SKM-1 treated with dmso at 0.1 percent for 144 hours (cell line): ENCODE measurements at regions not wholly inside any gene's neighbourhood (a gene's known extent, or its start where the extent isn't known, plus 50 kb on each side); places are given as distances from the start of the nearest gene placed in this dataset.
"Not testable (repeated sequence)": the region's sequence is repeated elsewhere in the genome, so short reads cannot be mapped to it uniquely, and the experiment has no call there.

ENCODE experiments used
- DNase-seq: peaks from one replicate; lab custom pipeline; 2025; ENCODE audit not compliant: unreplicated experiment; lab: John Stamatoyannopoulos, UW

GRCh38 chr5:2534970-2535369, 216.5 kb downstream of the IRX2 start:
- no peak for DNase-seq

DNA sequence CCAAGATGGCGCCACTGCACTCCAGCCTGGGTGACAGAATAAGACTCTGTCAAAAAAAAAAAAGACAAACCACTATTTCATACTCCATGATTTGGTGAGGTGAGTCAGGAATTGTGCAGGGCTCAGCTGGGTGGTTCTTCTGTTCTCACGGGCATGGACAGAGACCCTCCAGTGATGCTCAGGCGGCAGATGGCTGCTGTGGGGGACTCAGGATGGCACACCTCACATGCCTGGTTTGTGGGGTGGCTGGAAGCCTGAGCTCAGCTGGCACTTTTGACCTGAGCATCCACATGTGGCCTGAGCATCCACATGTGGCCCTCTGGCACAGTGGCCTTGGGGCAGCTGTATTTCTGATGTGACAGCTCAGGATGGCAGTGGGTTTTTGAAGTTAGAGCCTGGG, 217.2 kb downstream of the IRX2 start:
- no peak for DNase-seq

- not testable (repeated sequence) for DNase-seq
These were observed 217.6 kb downstream of the IRX2 start for GRCh38 chr5:2533848-2534247.

GRCh38 chr5:2532809-2533208, 218.7 kb downstream of the IRX2 start:
- DNase-seq: no peak

- no peak for DNase-seq
These were observed 220.2 kb downstream of the IRX2 start for GRCh38 chr5:2531318-2531717.

- no peak for DNase-seq
These were observed 220.9 kb downstream of the IRX2 start for GRCh38 chr5:2530609-2531008.

DNA sequence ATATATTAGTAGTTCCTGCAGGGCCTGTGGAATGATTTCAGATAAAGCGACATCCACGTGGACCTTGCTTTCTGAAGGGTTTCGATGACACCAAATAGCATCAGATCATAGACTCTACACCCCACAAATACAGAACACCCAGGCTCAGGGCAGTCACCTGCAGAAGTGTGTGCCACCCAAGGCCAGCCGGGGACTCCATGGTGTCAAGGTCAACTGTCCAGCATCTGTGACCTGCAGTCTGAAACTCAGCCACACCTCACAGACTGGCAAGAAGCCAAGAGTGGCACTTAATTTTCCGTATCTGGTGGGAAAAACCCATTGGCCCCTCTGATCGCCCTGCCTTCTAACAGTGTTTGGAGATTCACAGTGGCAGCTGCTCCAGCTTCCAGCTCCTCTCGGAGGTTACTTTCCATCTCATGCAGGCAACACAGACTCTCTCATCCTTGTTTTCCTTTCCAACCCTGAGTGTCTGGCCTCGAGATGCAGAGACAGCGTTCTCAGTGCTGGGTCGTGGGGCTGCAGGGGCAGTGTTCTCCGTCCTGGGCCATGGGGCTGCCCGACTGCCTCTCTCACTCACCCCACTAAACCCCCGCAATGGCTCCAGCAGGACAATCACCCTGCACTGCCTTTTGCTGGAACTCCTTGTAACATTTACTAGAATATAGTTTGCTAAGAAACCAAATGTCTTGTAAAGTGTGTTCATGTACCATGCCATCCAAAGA, 221.9 kb downstream of the IRX2 start:
- DNase-seq: no peak

DNA sequence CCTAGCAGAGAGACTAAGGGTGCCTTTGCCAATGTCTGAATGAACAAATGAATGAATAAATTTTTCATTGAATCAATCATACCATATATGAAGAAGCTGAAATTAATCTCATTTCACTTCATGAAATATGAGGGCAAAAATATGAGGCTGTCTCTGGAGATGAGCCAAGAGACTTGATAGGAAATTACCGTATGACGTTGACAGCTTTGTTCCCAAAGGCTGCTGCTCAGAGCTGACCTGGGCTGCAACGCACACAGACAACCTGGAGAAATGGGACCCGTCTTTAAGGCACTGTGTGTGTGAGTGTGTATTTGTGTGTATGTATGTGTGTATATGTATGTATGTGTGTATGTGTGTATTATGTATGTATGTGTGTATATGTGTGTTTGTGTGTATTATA, 226.1 kb downstream of the IRX2 start:
- DNase-seq: no peak

DNA sequence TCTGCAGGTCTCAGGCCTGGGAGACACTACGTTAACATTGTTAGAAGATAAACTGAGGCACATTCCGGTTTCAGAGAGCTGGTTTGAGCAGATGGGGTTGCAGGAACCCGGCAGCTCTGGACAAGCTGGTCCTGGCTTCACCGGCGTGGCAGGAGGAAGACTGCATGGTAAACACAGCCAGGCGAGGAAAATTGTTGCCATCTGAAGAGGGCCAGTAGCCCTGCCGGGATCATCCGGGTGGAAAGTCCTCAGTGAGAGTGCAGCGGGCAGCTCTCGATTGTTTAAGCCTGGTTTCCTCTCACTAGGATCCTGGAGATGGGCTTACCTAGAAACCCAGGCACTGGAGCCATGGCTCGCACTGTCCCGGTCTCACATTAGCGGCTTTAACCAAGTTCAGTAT, 226.9 kb downstream of the IRX2 start:
- no peak for DNase-seq

- DNase-seq: no peak
These were observed 228.3 kb downstream of the IRX2 start for GRCh38 chr5:2523180-2523579.

DNA sequence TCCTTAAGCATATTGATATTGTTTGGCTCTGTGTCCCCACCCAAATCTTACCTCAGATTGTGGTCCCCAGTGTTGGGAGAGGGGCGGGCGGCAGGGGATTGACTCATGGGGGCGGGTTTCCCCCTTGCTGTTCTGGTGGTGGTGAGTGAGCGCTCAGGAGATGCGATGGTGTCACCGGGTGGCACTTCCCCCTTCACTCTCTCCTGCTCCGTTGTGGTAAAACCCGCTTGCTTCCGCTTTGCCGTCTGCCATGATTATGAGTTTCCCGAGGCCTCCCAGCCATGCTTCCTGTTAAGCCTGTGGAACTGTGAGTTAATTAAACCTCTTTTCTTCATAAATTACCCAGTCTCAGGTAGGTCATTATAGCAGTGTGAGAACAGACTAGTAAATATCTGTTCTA, 229.1 kb downstream of the IRX2 start:
- DNase-seq: no peak

DNA sequence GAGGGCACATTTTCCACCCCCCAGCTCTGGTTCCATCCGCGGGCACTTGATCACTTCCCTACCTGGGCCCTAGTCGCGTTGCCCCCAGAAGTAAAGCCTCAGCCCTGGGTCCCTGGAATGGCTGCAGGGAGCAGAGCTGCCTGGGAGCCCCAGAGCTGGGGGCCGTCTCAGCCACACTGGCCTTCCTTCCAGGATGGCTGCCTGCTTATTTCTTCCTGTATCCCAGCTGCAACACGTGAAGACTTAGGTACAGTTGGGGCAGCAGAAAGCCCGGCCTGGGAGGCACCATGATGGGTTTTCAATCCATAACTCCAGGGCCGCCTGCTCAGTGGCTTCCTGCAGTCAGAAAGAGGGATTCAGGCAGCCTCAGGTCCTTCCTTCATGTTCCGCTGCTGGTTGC, 232.3 kb downstream of the IRX2 start:
- DNase-seq: no peak

DNA sequence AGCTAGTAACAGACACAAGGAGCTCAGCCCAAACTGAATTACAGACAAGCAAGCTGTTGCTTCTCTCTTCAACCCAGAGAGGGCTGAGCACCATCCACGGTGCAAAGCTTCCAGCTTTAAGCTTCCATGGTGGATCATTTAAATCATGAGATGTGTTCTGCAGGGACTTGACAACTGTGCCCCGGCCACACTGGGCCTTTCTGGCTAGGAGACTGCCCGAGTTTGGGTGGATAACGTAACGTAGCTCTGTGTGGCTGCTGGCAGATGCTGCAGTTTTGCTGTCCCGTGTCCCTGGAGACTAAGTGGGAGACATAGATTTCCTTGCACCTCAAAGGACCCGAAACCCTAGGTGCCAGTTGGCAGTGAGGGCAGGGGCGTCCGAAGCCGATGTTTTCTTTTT, 234.0 kb downstream of the IRX2 start:
- DNase-seq: no peak

DNA sequence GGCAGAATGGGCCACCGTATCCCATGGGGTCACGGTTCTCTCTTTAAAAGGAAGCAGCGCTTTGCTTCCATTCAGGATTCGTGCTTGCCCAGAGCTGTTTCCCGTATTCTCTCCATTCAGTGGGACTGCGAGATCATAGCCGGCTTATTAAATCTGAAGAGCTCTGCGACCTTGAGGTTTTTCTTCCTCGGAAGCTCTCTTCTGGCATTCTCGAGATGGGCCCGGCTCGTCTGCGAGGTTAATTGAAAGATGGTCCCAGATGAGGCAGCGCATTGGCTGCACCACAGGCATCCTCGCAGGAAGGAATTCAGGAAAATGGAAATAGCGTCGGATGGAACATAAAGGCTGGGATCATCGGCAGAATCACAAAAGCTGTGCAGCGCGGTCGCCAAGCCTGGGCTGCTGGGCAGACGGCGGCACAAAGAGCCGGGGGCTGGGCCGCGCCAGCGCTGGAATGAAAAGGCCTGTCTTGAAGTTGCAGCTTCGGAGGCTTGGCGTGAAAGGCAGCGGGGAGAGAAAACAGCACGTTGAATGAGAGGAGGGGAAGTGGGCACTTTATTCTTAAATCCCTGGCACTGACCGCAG, 236.2 kb downstream of the IRX2 start:
- DNase-seq: no peak

DNA sequence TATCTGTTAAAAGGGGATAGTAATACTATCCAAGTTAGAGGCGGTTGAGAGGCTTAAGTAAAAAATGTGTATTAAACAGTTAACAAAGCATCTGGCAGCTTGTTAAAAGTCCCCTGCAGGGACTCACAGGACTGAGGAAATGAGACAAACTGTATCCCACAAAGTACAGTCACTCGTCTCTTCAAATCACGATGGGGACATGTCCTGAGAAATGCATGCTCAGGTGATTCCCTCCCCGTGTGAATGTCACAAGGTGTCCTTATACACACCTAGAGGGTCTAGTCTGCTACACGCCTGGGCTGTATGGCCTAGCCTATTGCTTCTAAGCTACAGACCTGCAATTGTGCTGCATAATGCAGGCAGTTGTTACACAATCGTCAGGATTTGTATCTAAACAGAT, 237.0 kb downstream of the IRX2 start:
- no peak for DNase-seq

DNA sequence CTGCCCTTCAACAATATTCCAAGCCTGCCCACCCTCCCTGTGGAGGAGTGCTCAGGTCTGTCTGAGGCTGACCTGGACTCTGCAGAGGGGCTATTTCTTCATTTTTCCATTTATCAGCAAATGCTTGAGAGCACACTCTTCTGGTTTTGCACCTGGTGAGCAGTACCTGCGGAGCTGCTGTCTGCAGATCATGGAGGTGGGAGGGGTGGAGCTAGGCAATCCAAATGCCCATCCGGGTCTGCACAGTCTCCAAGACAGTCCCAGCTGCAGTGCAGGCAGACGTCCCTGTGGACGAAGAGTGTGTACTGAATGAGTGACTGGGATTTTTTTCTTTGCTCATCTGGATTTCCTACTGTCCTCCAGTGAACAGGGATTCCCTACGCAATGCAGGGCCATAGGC, 239.8 kb downstream of the IRX2 start:
- no peak for DNase-seq

- DNase-seq: no peak
These were observed 240.4 kb downstream of the IRX2 start for GRCh38 chr5:2511126-2511525.

DNA sequence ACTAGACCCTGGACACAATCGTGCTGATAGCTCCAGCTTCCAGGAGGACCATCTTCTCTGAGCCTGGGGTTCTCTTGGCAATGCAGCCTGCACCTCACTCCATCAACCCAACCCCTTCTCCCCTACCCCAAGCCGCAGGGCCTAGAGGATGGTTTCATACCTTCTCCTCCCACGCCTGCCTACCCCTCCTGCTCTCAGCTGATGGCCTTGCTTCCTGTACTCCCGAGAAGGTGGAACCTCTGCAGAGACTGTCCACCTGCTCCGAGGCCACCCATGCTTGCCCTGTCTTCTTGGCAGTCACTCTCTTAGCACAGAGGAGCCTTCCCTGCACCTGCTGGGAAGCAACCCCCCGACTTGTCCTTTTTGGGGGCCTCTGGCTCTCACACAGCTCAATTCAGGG, 241.9 kb downstream of the IRX2 start:
- DNase-seq: no peak

GRCh38 chr5:2508514-2508913, 243.0 kb downstream of the IRX2 start:
- DNase-seq: no peak

GRCh38 chr5:2507611-2508010, 243.9 kb downstream of the IRX2 start:
- no peak for DNase-seq

DNA sequence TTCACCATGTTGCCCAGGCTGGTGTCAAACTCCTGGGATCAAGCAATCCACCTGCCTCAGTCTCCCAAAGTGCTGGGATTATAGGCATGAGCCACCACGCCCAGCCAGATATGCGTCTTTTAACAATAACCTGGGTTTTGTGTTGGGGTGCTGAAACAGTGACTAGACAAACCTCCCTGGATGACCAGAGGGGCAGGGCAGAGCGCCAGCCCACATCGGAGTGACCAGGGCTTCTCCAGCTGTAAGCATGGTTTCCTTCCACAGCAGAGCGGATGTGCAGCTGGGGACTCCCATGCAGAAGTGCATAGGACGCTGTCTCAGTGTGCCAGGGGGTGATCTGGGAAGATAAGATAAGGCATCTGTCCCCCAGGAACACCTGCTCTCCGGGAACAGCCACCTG, 244.9 kb downstream of the IRX2 start:
- no peak for DNase-seq

DNA sequence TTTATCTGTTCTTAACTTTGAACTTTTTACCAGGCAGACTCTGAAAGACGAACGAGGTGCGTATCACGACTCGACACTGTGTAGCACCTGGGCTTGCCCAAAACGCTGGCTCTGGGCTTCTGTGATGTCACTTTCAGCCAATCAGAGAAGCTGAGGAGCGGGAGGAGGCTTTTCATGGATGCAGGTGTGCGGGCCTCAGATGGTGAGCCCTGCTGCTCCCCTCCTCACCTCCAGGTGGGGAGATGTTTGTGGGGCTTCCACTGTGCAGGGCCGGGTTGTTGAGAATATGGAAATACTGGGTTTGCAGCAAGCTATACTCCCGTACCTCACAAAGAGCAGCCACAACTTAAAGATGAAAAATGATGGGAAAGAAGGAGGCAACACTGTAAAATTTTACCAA, 246.3 kb downstream of the IRX2 start:
- no peak for DNase-seq

DNA sequence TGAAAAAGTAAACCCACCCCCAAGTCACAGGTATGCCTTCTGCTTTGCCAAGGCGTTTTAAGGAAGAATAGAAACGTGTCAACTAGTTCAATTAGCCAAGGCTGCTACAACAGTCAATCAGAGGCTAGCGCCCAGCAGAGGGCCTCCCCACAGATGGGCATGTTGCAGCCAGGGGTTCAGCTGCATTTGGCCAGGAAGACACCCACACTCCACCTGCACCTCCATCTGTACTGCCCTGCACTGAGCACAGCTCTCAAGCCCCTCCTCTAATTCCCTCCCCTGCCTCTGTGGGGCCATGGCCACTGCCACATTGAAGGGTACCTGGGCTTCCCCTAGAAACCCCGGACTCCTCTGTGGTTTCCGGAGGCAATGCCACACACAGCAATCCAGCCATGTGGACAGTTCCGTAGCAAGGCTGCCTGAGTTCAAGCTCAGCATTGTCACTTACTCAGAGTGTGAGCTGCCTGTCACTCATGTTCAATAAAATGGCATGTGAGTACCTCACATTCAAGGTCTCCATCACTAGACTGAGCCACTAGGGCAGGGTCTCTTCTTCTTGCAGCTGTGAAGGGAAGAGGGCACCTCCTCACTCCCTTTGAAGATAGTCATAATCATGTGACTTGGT, 248.4 kb downstream of the IRX2 start:
- DNase-seq: no peak
